SKM-1 (cell line): ENCODE measurements at regions not wholly inside any gene's neighbourhood (a gene's known extent, or its start where the extent isn't known, plus 50 kb on each side); places are given as distances from the start of the nearest gene placed in this dataset.
A peak's percentile ranks its signal among the peaks of the same experiment; 100 is the strongest.
"Not testable (repeated sequence)": the region's sequence is repeated elsewhere in the genome, so short reads cannot be mapped to it uniquely, and the experiment has no call there.

Source experiments
- DNase-seq: peaks from one replicate; lab custom pipeline; 2025; ENCODE audit not compliant: unreplicated experiment; lab: John Stamatoyannopoulos, UW

- no peak for DNase-seq
Measured at GRCh38 chr5:53406630-53407316, 73.7 kb upstream of the FST start.

GRCh38 chr5:53407373-53407772 is 73.1 kb upstream of the FST start:
- DNase-seq, result no peak

DNA sequence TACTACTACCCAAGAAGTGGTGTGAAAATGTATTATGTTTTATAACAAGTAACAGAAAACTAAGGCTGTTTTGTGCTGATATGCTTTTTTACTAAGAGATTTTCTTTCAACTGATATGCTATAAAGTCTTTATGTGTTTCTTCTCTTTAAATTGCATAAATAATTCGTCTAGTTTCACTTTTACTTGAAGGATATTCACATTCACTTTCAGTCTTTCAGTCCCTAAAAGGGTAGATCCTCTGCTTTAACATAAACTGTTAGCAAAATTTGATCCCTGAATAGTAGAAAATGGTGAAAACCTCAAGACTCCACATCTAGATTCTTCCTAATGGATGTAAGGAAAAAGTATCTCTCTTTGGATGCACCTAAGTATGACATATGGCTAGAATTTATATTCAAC is 69.0 kb upstream of the FST start:
- DNase-seq, result no peak

DNA sequence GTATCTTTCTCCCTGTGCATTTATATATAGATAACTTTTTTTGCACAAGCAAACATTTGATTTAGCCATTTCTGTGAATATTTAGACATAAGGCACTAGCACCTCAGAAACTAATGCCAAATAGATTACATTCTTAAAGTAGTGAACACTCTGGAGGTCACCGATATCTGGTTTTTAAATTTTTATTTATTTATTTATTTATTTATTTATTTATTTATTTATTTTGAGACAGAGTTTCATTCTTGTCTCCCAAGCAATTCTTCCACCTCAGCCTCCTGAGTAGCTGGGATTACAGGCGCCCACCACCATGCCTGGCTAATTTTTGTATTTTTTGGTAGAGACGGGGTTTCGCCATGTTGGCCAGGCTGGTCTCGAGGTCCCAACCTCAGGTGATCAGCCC is 67.9 kb upstream of the FST start:
- DNase-seq, result not testable (repeated sequence)

DNA sequence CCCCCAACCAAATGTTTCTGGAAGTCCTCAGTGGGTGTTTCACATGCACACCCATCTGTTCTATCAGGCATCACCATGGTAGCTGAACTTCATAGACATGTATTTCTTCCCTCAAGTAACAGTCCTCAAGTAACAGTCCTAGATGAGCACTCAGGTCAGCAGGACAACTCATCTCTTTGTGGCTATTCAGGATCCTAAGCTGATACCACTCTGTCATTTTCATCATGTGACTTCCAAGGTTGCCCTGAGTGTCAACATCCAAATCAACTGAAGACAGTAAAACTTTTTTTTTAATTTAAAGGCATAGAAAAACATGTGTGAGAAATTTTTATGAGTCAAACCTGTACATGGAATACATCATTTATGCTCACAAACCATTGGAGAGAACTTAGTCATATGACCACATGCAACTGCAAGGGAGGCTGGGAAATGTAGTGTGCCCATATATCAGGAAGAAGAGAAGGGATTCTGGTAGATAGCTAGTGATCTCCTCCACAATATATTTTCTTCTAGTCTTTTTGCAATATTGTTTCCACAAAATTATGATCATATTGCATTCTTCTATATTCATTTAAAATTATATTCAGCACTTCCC is 64.2 kb upstream of the FST start:
- no peak for DNase-seq

DNA sequence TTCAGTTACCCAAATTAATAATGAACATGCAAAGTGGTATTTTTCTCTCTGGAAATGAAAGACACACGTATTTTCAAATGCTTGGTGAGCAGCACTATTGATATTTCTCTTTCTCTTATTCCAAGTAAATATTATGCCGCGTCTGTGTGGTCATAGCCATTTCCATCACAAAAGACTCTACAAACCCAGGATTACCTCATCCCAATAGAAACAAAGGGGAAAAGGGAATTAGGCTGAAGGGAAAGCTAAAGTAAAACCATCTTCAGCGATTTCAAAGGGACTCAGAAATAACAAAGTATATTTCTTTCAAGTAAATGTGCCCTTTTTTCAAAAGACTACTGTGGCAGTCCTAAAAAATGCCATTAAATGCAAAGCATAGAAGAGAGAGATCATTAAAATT is 62.0 kb upstream of the FST start:
- no peak for DNase-seq

GRCh38 chr5:53418826-53419658 is 61.4 kb upstream of the FST start:
- no peak for DNase-seq

DNA sequence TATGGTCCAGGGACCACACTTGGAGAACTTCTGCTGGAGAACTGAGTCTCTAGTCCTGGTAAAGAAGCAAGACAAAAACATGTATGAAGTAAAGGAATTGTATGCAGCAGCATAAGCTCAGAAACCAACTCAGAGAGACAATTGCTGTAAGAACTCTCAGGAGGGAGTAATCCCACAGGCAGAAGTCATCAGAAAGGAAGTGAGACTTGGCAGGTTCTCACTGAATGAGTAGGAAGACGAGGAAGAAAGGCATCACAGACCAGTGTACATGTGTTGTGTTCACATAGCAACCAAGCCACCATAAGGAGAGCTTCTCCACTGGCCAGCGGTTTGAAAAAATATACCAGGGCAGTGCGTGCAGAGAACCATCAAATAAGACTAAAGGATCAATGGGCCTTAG is 57.9 kb upstream of the FST start:
- DNase-seq, result no peak

DNA sequence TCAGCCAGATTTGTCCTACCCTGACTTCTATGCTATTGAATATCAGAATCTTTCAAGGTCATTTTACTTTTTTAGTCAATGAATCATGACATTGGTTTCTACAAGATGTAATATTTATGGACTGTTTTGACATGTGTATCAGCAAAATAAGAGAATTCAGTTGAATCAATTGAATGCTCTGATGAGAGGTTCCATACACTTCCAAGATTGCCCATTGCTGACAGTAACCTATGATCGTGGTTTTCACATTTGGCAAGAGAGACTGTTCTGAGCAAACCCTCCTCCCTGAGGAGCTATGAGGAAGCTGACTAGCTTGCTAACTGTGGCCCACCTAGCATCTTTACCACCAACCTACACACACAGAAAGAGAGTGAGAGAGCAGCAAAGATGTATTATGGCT is 56.7 kb upstream of the FST start:
- no peak for DNase-seq

- no peak for DNase-seq
Measured at GRCh38 chr5:53424686-53425615, 55.5 kb upstream of the FST start.

DNA sequence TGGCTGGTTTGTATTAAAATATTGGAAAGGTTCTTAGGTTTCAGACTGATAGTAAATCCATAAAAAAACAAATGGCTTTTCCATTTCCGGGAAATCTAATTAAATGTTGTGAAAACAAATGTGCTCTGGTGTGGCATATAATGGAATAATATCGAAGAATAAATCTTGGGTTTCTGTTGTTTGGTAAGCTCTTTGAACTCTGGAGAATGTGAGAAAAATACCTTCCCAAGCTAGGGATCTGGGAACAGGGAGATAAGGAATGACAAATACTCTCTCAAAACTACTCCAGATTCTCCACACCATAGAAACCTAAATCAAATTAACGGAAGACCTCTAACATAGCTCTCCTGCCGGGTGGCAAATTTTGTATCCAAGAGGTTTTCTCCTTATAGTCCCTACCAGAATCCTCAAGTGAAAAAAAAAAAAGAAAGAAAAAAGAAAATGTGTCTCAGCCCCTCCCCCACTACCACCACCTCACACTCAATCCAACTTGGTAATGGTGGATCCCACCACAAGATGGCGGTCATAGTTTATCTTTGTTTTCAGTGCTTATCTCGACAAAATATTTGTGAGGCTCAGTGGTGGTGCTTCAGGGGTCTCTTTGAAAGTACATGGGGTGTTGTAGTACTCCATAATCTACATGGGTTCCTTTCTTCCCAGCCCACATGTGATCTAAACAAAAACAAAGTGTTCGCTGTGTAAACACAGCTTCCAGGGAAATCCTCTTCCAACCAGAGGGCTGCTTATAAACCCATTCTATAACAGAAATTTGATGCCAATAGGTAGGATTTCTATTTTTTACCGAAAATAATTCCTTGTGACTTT is 54.5 kb upstream of the FST start:
- DNase-seq, result no peak

DNA sequence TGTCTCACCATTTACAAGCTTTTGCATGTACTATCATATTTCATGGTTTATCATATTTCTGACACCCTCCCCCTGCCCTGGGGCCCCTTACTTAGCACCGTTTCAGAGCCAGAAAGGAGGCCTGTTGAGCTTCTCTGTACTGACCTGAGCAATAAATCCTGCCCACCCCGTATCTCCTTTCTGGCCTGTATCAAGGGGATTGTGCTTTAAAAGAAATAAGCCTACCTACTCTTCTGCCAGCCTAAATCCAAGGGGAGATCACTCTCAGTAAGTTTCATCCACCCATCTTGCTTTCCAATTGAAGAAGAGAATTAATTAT is 54.0 kb upstream of the FST start:
- no peak for DNase-seq

DNA sequence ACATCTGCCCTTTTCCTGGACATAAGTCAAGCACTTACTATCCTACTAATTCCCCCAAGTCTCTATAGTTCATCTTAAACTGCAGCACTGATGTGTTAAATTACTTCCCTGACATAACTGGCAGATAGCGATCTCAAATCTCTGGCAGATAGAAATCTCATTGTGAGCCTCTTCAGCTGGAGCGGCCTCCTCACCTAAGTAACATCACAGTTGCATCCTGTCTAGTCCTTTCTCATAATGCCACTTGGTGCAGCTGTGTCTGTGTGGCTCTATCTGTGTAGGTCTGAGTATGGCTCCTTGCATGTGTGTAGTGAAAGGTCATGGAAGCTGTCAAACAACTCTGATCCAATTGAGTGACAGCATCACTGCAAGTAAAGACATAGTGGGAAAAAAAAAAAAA is 53.6 kb upstream of the FST start:
- no peak for DNase-seq

GRCh38 chr5:53427965-53428364 is 52.5 kb upstream of the FST start:
- DNase-seq, result no peak

DNA sequence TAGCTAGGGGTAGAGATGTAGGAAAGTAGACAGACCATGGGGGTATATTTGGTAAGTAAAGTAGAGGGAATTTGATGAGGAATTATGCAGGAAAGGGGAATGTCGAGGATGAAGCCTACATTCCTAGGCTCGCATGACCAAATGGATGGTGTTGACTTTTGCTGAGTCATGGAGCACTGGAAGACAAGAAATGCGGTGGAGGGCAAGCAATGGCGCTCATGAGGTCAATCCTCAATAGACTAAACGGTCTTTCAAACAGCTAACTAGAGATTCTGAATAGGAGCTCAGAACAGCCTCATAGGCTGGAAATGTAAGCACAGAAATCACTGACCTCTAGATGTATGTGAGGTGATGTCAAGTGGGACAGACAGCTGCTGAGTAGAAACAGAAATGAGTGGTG is 50.7 kb upstream of the FST start:
- DNase-seq, result no peak

- peak; percentile 6 for DNase-seq
Measured at GRCh38 chr5:53430618-53431252, 49.7 kb upstream of the FST start.
